H9 (cell line): ENCODE measurements at regions not wholly inside any gene's neighbourhood (a gene's known extent, or its start where the extent isn't known, plus 50 kb on each side); places are given as distances from the start of the nearest gene placed in this dataset.

ENCODE experiments used
- DNase-seq: peaks from one replicate; pipeline ENCODE4 v3.0.0-alpha.2; 2017
- H2AFZ ChIP-seq: one replicate; pipeline ENCODE4 v1.6.1; 2013; ENCODE audit warnings: mild to moderate bottlenecking, low read length, control low read depth, moderate library complexity
- H2AK5ac ChIP-seq: 2 replicates; pipeline ENCODE4 v1.6.1; 2013; ENCODE audit warnings: low read length, control low read depth, mixed read lengths; ENCODE audit not compliant: insufficient read length
- H2BK120ac ChIP-seq: one replicate; pipeline ENCODE4 v1.6.1; 2013; ENCODE audit warnings: low read depth, mild to moderate bottlenecking, low read length, control low read depth, inconsistent platforms; ENCODE audit not compliant: poor library complexity, severe bottlenecking
- H2BK12ac ChIP-seq: 2 replicates; pipeline ENCODE4 v1.6.1; 2013; ENCODE audit warnings: low read length, control low read depth, mixed read lengths, low read depth; ENCODE audit not compliant: insufficient read length
- H2BK15ac ChIP-seq: 2 replicates; pipeline ENCODE4 v1.6.1; 2013; ENCODE audit warnings: low read depth, low read length, control low read depth
- H2BK20ac ChIP-seq: one replicate; pipeline ENCODE4 v1.6.1; 2013; ENCODE audit warnings: low read depth, mild to moderate bottlenecking, low read length, control low read depth, inconsistent platforms; ENCODE audit not compliant: poor library complexity, severe bottlenecking
- H2BK5ac ChIP-seq: 2 replicates; pipeline ENCODE4 v1.6.1; 2013; ENCODE audit warnings: low read length, control low read depth, mixed read lengths; ENCODE audit not compliant: insufficient read length
- H3K14ac ChIP-seq: 2 replicates; pipeline ENCODE4 v1.6.1; 2013; ENCODE audit warnings: low read length, control low read depth; ENCODE audit not compliant: insufficient read depth
- H3K18ac ChIP-seq: 2 replicates; pipeline ENCODE4 v1.6.1; 2013; ENCODE audit warnings: low read depth, mild to moderate bottlenecking, mixed read lengths, low read length, control low read depth; ENCODE audit not compliant: insufficient read length
- H3K23ac ChIP-seq: 2 replicates; pipeline ENCODE4 v1.6.1; 2013; ENCODE audit warnings: low read length, control low read depth, mixed read lengths, low read depth; ENCODE audit not compliant: insufficient read length
- H3K23me2 ChIP-seq: 2 replicates; pipeline ENCODE4 v1.6.1; 2013; ENCODE audit warnings: low read depth, mild to moderate bottlenecking, mixed read lengths, low read length, control low read depth; ENCODE audit not compliant: insufficient read length, poor library complexity, severe bottlenecking
- H3K27ac ChIP-seq: 2 replicates; pipeline ENCODE4 v1.5.1; 2013; ENCODE audit warnings: low read length, control low read depth, mixed read lengths, low read depth; ENCODE audit not compliant: insufficient read length
- H3K27me3 ChIP-seq: 2 replicates; pipeline ENCODE4 v1.6.1; 2013; ENCODE audit warnings: low read length, control low read depth, inconsistent platforms; ENCODE audit not compliant: insufficient read depth
- H3K4ac ChIP-seq: 2 replicates; pipeline ENCODE4 v1.6.1; 2013; ENCODE audit warnings: low read depth, mild to moderate bottlenecking, control low read depth, inconsistent platforms, low read length, moderate library complexity
- H3K4me1 ChIP-seq: 2 replicates; pipeline ENCODE4 v1.6.1; 2013; ENCODE audit warnings: low read length, control low read depth, inconsistent platforms; ENCODE audit not compliant: insufficient read depth
- H3K4me2 ChIP-seq: 2 replicates; pipeline ENCODE4 v1.6.1; 2013; ENCODE audit warnings: low read length, control low read depth, mixed read lengths; ENCODE audit not compliant: insufficient read length, insufficient read depth
- H3K56ac ChIP-seq: 2 replicates; pipeline ENCODE4 v1.6.1; 2013; ENCODE audit warnings: low read depth, mild to moderate bottlenecking, mixed read lengths, low read length, control low read depth; ENCODE audit not compliant: insufficient read length
- H3K79me1 ChIP-seq: 2 replicates; pipeline ENCODE4 v1.6.1; 2013; ENCODE audit warnings: low read depth, mild to moderate bottlenecking, moderate library complexity, low read length, control low read depth, inconsistent platforms; ENCODE audit not compliant: insufficient read depth, poor library complexity, severe bottlenecking
- H3K79me2 ChIP-seq: 2 replicates; pipeline ENCODE4 v1.6.1; 2013; ENCODE audit warnings: low read length, control low read depth, inconsistent platforms; ENCODE audit not compliant: insufficient read depth
- H3K9ac ChIP-seq: 2 replicates; pipeline ENCODE4 v1.6.1; 2013; ENCODE audit warnings: low read length, control low read depth, mixed read lengths; ENCODE audit not compliant: insufficient read length; ENCODE audit errors: extremely low read depth
- H3K9me3 ChIP-seq: one replicate; pipeline ENCODE4 v1.6.1; 2013; ENCODE audit warnings: low read depth, low read length, inconsistent platforms; ENCODE audit not compliant: control insufficient read depth
- H3T11ph ChIP-seq: one replicate; pipeline ENCODE4 v1.6.1; 2013; ENCODE audit warnings: mild to moderate bottlenecking, low read length, control low read depth, inconsistent platforms
- H4K20me1 ChIP-seq: one replicate; pipeline ENCODE4 v1.6.1; 2013; ENCODE audit not compliant: control insufficient read depth, insufficient read length, insufficient read depth
- H4K5ac ChIP-seq: 2 replicates; pipeline ENCODE4 v1.6.1; 2013; ENCODE audit warnings: low read depth, mild to moderate bottlenecking, mixed read lengths, low read length, control low read depth; ENCODE audit not compliant: insufficient read length
- H4K8ac ChIP-seq: replicated peaks from 2 replicates; pipeline ENCODE4 v1.6.1; 2013; ENCODE audit warnings: low read length, control low read depth, mixed read lengths, low read depth; ENCODE audit not compliant: insufficient read length
- H4K91ac ChIP-seq: 2 replicates; pipeline ENCODE4 v1.6.1; 2013; ENCODE audit warnings: low read depth, mild to moderate bottlenecking, moderate library complexity, mixed read lengths, low read length, control low read depth; ENCODE audit not compliant: insufficient read length
- H3K27ac Mint-ChIP-seq, 3 experiments: 2 replicates in 2 of 3; 3 replicates in 1 of 3; pipeline ENCODE4 v1.8.0; 2020 to 2021; ENCODE audit warnings: mixed read lengths in 3 of 3, mild to moderate bottlenecking in 1 of 3, moderate library complexity in 1 of 3
- H3K27me3 Mint-ChIP-seq: 2 replicates; pipeline ENCODE4 v1.8.0; 2021; ENCODE audit warnings: low read depth, mild to moderate bottlenecking, moderate library complexity, mixed read lengths
- H3K36me3 Mint-ChIP-seq, 3 experiments: 2 replicates in 2 of 3; 3 replicates in 1 of 3; pipeline ENCODE4 v1.8.0; 2020 to 2021; ENCODE audit warnings: low read depth in 3 of 3, mixed read lengths in 3 of 3; ENCODE audit not compliant: insufficient read depth in 1 of 3
- H3K4me1 Mint-ChIP-seq, 2 experiments: 2 replicates each; pipeline ENCODE4 v1.8.0; 2020; ENCODE audit warnings: mixed read lengths in 2 of 2
- H3K4me3 Mint-ChIP-seq, 2 experiments: 2 replicates in 1 of 2; 3 replicates in 1 of 2; pipeline ENCODE4 v1.8.0; 2020 to 2021; ENCODE audit warnings: mild to moderate bottlenecking in 2 of 2, mixed read lengths in 2 of 2, moderate library complexity in 1 of 2
- H3K9me3 Mint-ChIP-seq, 2 experiments: 2 replicates in 1 of 2; 3 replicates in 1 of 2; pipeline ENCODE4 v1.8.0; 2020; ENCODE audit warnings: mild to moderate bottlenecking in 2 of 2, mixed read lengths in 2 of 2, moderate library complexity in 1 of 2
- WGBS: extraction: QIAGEN DNeasy Blood & Tissue Kit; methylation state at CpG from one replicate; pipeline ENCODE4 v1.1.7; 2013; ENCODE audit warnings: missing lambda C conversion rate, low lambda C conversion rate, mixed read lengths; ENCODE audit not compliant: insufficient read length; ENCODE audit errors: extremely low coverage; 5-methylcytosine and 5-hydroxymethylcytosine counted together
- TF ChIP-seq, protein P1 (sequence below): fragments of 200-600 bp; sonication (generic); conservative IDR thresholded peaks from 3 replicates; pipeline ENCODE4 v1.8.0; 2021; ENCODE audit warnings: antibody characterized with exemption, mild to moderate bottlenecking

GRCh38 chr10:56472978-56473377 is 111.9 kb upstream of the ZWINT start:
- TF ChIP-seq, protein P1, sequence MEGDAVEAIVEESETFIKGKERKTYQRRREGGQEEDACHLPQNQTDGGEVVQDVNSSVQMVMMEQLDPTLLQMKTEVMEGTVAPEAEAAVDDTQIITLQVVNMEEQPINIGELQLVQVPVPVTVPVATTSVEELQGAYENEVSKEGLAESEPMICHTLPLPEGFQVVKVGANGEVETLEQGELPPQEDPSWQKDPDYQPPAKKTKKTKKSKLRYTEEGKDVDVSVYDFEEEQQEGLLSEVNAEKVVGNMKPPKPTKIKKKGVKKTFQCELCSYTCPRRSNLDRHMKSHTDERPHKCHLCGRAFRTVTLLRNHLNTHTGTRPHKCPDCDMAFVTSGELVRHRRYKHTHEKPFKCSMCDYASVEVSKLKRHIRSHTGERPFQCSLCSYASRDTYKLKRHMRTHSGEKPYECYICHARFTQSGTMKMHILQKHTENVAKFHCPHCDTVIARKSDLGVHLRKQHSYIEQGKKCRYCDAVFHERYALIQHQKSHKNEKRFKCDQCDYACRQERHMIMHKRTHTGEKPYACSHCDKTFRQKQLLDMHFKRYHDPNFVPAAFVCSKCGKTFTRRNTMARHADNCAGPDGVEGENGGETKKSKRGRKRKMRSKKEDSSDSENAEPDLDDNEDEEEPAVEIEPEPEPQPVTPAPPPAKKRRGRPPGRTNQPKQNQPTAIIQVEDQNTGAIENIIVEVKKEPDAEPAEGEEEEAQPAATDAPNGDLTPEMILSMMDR = no peak
- Histone ChIP-seq H3K56ac (no peak overlapping the region), H3K4me2 (no peak overlapping the region), H2BK15ac (no peak overlapping the region), H3K9ac (no peak overlapping the region), H2BK5ac (no peak overlapping the region), H3K14ac (no peak overlapping the region), H4K8ac (no peak overlapping the region), H3K4me1 (no peaks in the 10 kb centered on the region), H3K23me2 (no peaks in the 10 kb centered on the region), H3K9me3 (no peaks in the 10 kb centered on the region), H4K20me1 (no peaks in the 10 kb centered on the region), H4K91ac (no peak overlapping the region), H3K79me2 (no peaks in the 10 kb centered on the region), H2AK5ac (no peak overlapping the region), H3K27ac (no peak overlapping the region), H3K4ac (no peak overlapping the region), H3T11ph (no peak overlapping the region), H3K18ac (no peak overlapping the region), H2AFZ (no peak overlapping the region), H2BK12ac (no peak overlapping the region), H3K23ac (no peak overlapping the region), H3K27me3 (no peaks in the 10 kb centered on the region), H3K79me1 (no peaks in the 10 kb centered on the region), H2BK120ac (no peak overlapping the region), H2BK20ac (no peak overlapping the region), H4K5ac (no peak overlapping the region)
- Mint-ChIP-seq H3K36me3 (no peaks in the 10 kb centered on the region), H3K27ac (no peak overlapping the region), H3K27me3 (no peaks in the 10 kb centered on the region), H3K4me3 (no peak overlapping the region), H3K9me3 (peaks cover 0 to 6% of the 10 kb centered on the region in 2 experiments; a peak in 3 of 5 replicates), H3K4me1 (no peaks in the 10 kb centered on the region)
- no CpG with 5 or more reads among the region's 2 CpGs for WGBS
- no peak for DNase-seq
